ENCODE measurements at regions not wholly inside any gene's neighbourhood (a gene's known extent, or its start where the extent isn't known, plus 50 kb on each side); places are given as distances from the start of the nearest gene placed in this dataset.

GRCh38 chr5:171509467-171509866 is 90.0 kb downstream of the FGF18 start:
- no peak for DNase-seq (ENCODE audit: low spot score)

- no peak for DNase-seq (ENCODE audit: low spot score)
Observed at GRCh38 chr5:171512397-171512796, 93.0 kb downstream of the FGF18 start.

- no peak for DNase-seq (ENCODE audit: low spot score)
Observed at GRCh38 chr5:171513591-171513990, 94.1 kb downstream of the FGF18 start.

- no peak for DNase-seq (ENCODE audit: low spot score)
Observed at GRCh38 chr5:171518916-171519315, 99.5 kb downstream of the FGF18 start.

GRCh38 chr5:171520300-171521174 is 101.1 kb downstream of the FGF18 start:
- no peak for DNase-seq (ENCODE audit: low spot score)

- peak; percentile 30 for DNase-seq (ENCODE audit: low spot score)
Observed at GRCh38 chr5:171521219-171521633, 101.8 kb downstream of the FGF18 start.

- DNase-seq (ENCODE audit: low spot score), result no peak
Observed at GRCh38 chr5:171521679-171522078, 102.2 kb downstream of the FGF18 start.

GRCh38 chr5:171523781-171524180 is 104.3 kb downstream of the FGF18 start:
- no peak for DNase-seq (ENCODE audit: low spot score)

- DNase-seq (ENCODE audit: low spot score), result no peak
Observed at GRCh38 chr5:171524466-171524865, 105.0 kb downstream of the FGF18 start.

- no peak for DNase-seq (ENCODE audit: low spot score)
Observed at GRCh38 chr5:171525085-171525484, 105.6 kb downstream of the FGF18 start.

- DNase-seq (ENCODE audit: low spot score), result no peak
Observed at GRCh38 chr5:171528036-171528435, 108.6 kb downstream of the FGF18 start.

- DNase-seq (ENCODE audit: low spot score), result no peak
Observed at GRCh38 chr5:171528865-171529614, 109.6 kb downstream of the FGF18 start.

- DNase-seq (ENCODE audit: low spot score), result no peak
Observed at GRCh38 chr5:171531638-171532037, 112.2 kb downstream of the FGF18 start.

- no peak for DNase-seq (ENCODE audit: low spot score)
Observed at GRCh38 chr5:171533153-171533552, 113.7 kb downstream of the FGF18 start.

- DNase-seq (ENCODE audit: low spot score), result peak; percentile 20
Observed at GRCh38 chr5:171534043-171534895, 114.8 kb downstream of the FGF18 start.

GRCh38 chr5:171535162-171535561 is 115.7 kb downstream of the FGF18 start:
- no peak for DNase-seq (ENCODE audit: low spot score)

- DNase-seq (ENCODE audit: low spot score), result no peak
Observed at GRCh38 chr5:171537070-171537849, 117.8 kb downstream of the FGF18 start.

GRCh38 chr5:171537923-171538537 is 118.6 kb downstream of the FGF18 start:
- no peak for DNase-seq (ENCODE audit: low spot score)

- no peak for DNase-seq (ENCODE audit: low spot score)
Observed at GRCh38 chr5:171538681-171539080, 119.2 kb downstream of the FGF18 start.

GRCh38 chr5:171540865-171541264 is 121.4 kb downstream of the FGF18 start:
- DNase-seq (ENCODE audit: low spot score), result no peak

GRCh38 chr5:171541341-171541776 is 121.9 kb downstream of the FGF18 start:
- no peak for DNase-seq (ENCODE audit: low spot score)
